ENCODE measurements at regions not wholly inside any gene's neighbourhood (a gene's known extent, or its start where the extent isn't known, plus 50 kb on each side); places are given as distances from the start of the nearest gene placed in this dataset.

DNA sequence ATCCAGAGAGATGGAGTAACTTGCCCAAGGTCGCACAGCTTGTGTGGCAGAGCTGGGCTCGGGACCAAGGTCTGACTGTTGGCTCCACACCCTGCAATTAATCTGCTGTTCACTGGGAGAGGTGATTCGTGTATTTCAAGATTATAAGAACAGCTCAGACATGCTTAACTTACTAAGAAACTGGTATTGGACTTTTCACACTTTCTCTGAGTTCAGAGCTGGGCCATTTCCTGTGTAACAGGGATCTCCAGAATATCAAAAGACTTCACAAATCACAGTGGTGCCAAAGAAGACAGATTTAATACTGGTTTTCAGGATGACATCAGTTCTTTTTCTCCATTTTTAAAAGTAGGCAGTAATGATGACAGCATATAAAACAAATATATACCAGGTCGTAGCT is 156.8 kb upstream of the UBE2E1 start:
- no peak for DNase-seq (ENCODE audit: low read depth in 1 of 2, low spot score in 1 of 2)
- Histone ChIP-seq H3K27ac (replicated peaks) (no peak overlapping the region), H3K27me3 (ENCODE audit: insufficient read depth, poor library complexity, severe bottlenecking) (no peaks in the 10 kb centered on the region), H3K4me3 (replicated peaks; ENCODE audit: insufficient read depth, low read length) (no peak overlapping the region)
- TF ChIP-seq SPI1 (IDR thresholded peaks at IDR 0.05; ENCODE audit: borderline replicate concordance, low read depth) (no peak), CTCF (IDR thresholded peaks at IDR 0.05; ENCODE audit: insufficient read depth, low read length) (no peak), GABPA (IDR thresholded peaks at IDR 0.05; ENCODE audit: low read depth) (no peak), POLR2AphosphoS5 (IDR thresholded peaks at IDR 0.05; ENCODE audit: low read depth) (no peak)
- TF ChIP-seq, protein P1, sequence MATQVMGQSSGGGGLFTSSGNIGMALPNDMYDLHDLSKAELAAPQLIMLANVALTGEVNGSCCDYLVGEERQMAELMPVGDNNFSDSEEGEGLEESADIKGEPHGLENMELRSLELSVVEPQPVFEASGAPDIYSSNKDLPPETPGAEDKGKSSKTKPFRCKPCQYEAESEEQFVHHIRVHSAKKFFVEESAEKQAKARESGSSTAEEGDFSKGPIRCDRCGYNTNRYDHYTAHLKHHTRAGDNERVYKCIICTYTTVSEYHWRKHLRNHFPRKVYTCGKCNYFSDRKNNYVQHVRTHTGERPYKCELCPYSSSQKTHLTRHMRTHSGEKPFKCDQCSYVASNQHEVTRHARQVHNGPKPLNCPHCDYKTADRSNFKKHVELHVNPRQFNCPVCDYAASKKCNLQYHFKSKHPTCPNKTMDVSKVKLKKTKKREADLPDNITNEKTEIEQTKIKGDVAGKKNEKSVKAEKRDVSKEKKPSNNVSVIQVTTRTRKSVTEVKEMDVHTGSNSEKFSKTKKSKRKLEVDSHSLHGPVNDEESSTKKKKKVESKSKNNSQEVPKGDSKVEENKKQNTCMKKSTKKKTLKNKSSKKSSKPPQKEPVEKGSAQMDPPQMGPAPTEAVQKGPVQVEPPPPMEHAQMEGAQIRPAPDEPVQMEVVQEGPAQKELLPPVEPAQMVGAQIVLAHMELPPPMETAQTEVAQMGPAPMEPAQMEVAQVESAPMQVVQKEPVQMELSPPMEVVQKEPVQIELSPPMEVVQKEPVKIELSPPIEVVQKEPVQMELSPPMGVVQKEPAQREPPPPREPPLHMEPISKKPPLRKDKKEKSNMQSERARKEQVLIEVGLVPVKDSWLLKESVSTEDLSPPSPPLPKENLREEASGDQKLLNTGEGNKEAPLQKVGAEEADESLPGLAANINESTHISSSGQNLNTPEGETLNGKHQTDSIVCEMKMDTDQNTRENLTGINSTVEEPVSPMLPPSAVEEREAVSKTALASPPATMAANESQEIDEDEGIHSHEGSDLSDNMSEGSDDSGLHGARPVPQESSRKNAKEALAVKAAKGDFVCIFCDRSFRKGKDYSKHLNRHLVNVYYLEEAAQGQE (IDR thresholded peaks at IDR 0.05; ENCODE audit: insufficient replicate concordance, low read depth) = no peak

DNA sequence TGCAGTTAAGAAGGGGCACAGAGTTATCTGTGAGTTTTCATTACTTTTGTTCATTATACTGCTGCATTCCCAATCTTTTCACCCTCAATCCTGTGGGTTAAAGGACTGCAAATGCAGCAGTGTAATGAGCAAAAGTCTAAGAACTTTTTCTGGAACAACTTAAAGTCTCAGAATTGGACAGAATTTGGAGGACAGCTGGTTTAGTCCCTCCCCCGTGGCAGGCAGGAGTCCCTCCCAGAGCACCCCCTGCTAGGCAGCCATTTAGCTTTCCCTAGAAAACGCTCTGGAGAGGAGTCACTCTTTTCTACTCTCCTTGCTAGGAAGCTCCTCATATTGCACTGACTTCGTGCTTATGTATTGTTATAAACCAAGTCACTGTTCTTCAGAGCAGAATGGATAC is 156.3 kb upstream of the UBE2E1 start:
- TF ChIP-seq SPI1 (IDR thresholded peaks at IDR 0.05; ENCODE audit: borderline replicate concordance, low read depth) (no peak), CTCF (IDR thresholded peaks at IDR 0.05; ENCODE audit: insufficient read depth, low read length) (no peak), GABPA (IDR thresholded peaks at IDR 0.05; ENCODE audit: low read depth) (no peak), POLR2AphosphoS5 (IDR thresholded peaks at IDR 0.05; ENCODE audit: low read depth) (no peak)
- TF ChIP-seq, protein P1 (IDR thresholded peaks at IDR 0.05; ENCODE audit: insufficient replicate concordance, low read depth) = no peak
- Histone ChIP-seq H3K27ac (replicated peaks) (no peak overlapping the region), H3K27me3 (ENCODE audit: insufficient read depth, poor library complexity, severe bottlenecking) (no peaks in the 10 kb centered on the region), H3K4me3 (replicated peaks; ENCODE audit: insufficient read depth, low read length) (no peak overlapping the region)
- DNase-seq (ENCODE audit: low read depth in 1 of 2, low spot score in 1 of 2) = no peak

DNA sequence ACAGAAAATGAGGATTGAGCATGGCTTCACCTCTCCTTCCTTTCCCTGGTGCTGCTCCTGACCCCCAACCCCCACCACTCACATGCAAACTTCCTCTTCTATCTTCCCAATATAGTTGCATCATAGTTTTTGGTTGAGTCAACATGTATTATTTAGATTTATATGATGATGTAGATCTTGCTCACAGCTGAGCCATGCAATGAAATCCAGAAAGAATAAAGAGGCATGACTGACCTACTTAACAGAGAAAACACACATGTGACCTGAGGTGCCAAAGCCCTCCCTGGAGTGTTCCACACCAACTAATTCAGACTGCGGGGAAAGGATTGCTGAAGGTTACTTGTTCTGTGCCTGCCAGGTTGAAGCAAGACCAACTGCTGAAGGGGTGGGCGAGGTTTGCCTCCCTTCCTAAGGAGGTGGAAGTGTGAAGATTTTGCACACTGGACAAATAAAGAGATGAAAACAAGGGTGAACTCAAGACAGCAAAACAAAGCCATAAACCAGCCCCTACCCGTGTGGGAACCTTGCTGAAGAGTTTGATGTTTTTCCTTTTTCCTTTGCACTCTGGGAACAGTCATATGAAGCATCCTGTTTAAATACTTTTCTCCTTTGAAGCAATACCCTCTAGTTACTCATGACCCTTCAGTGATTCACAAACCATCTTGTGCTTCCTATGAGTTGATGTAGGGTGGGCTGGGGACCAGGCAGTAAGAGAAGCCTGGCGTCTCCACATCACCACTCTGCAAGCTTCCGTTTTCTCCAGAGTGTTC is 155.2 kb upstream of the UBE2E1 start:
- no peak overlapping the region for H3K4me3 ChIP-seq (replicated peaks; ENCODE audit: insufficient read depth, low read length)

More for the DNA sequence above, 155.2 kb upstream of the UBE2E1 start:
- DNase-seq (ENCODE audit: low read depth in 1 of 2, low spot score in 1 of 2) = peak in 1 of 2 experiments; percentile 41
- Histone ChIP-seq H3K27ac (replicated peaks) (no peak overlapping the region), H3K27me3 (ENCODE audit: insufficient read depth, poor library complexity, severe bottlenecking) (no peaks in the 10 kb centered on the region)
- TF ChIP-seq GABPA (IDR thresholded peaks at IDR 0.05; ENCODE audit: low read depth) (no peak), SPI1 (IDR thresholded peaks at IDR 0.05; ENCODE audit: borderline replicate concordance, low read depth) (no peak), CTCF (IDR thresholded peaks at IDR 0.05; ENCODE audit: insufficient read depth, low read length) (no peak), POLR2AphosphoS5 (IDR thresholded peaks at IDR 0.05; ENCODE audit: low read depth) (no peak)
- TF ChIP-seq, protein P1 (IDR thresholded peaks at IDR 0.05; ENCODE audit: insufficient replicate concordance, low read depth) = no peak
